Endothelial cell of umbilical vein (primary cell): ENCODE measurements at regions not wholly inside any gene's neighbourhood (a gene's known extent, or its start where the extent isn't known, plus 50 kb on each side); places are given as distances from the start of the nearest gene placed in this dataset.

ENCODE experiments used
- BruUV-seq: library from RNA; stranded (reverse); fragments of 400-500 nt; replicated peaks from 2 replicates; lab custom pipeline; 2021; lab: Mats Ljungman, UMichigan
- CTCF ChIA-PET: fragments of 300-600, 350-600 bp; sonication (Branson Sonifier 250); formaldehyde crosslinking; loops from one replicate; lab custom pipeline; 2021; ENCODE audit warnings: antibody characterized with exemption, inconsistent platforms; lab: Charles Lee
- POLR2A ChIA-PET: fragments of 300-600, 350-600 bp; sonication (Branson Sonifier 250); formaldehyde crosslinking; loops from one replicate; lab custom pipeline; 2021; ENCODE audit warnings: antibody characterized with exemption, inconsistent platforms; lab: Charles Lee
- DNase-seq: peaks from one replicate; pipeline ENCODE4 v3.0.0-alpha.2; 2011; ENCODE audit warnings: low read depth, low spot score
- FAIRE-seq: peaks from 2 replicates; lab custom pipeline; 2011; peaks lifted over from hg19 to GRCh38; lab: Jason Lieb, UNC
- H2AFZ ChIP-seq: 2 replicates; pipeline ENCODE4 v1.6.0; 2012; ENCODE audit warnings: low read depth, low read length, control low read depth, inconsistent platforms
- H3K27ac ChIP-seq: 2 replicates; pipeline ENCODE4 v1.5.1; 2011; ENCODE audit warnings: low read depth, mild to moderate bottlenecking, control low read depth, low read length, moderate library complexity; ENCODE audit not compliant: insufficient read depth
- H3K27me3 ChIP-seq, 2 experiments: 2 replicates each; pipeline versions ENCODE4 v1.6.0 to v1.6.1; 2011; ENCODE audit warnings: low read length in 2 of 2, mixed read lengths in 1 of 2; ENCODE audit not compliant: control insufficient read depth in 2 of 2, insufficient read depth in 2 of 2
- H3K36me3 ChIP-seq, 2 experiments: 2 replicates in 1 of 2; 3 replicates in 1 of 2; pipeline ENCODE4 v1.5.1; 2011; ENCODE audit warnings: low read length in 2 of 2, mild to moderate bottlenecking in 1 of 2, moderate library complexity in 1 of 2; ENCODE audit not compliant: control insufficient read depth in 2 of 2, insufficient read depth in 2 of 2; ENCODE audit errors: extremely low read depth in 1 of 2
- H3K4me1 ChIP-seq: 3 replicates; pipeline ENCODE4 v1.5.1; 2011; ENCODE audit warnings: mild to moderate bottlenecking, low read length; ENCODE audit not compliant: control insufficient read depth, insufficient read depth; ENCODE audit errors: extremely low read depth
- H3K4me2 ChIP-seq: 2 replicates; pipeline ENCODE4 v1.6.1; 2011; ENCODE audit warnings: low read length, control low read depth, mixed read lengths; ENCODE audit not compliant: insufficient read depth
- H3K4me3 ChIP-seq, 3 experiments: fragments of 200-600 bp in 1 of 3; sonication (generic), shearing (Covaris generic) in 1 of 3; replicated peaks in 1 of 3; 2 replicates each; pipeline ENCODE4 v1.5.1; 2011 to 2016; ENCODE audit warnings: control low read depth in 3 of 3, low read length in 3 of 3, mild to moderate bottlenecking in 2 of 3, inconsistent platforms in 1 of 3, low read depth in 1 of 3, moderate library complexity in 1 of 3; ENCODE audit not compliant: insufficient read depth in 1 of 3
- H3K79me2 ChIP-seq: 2 replicates; pipeline ENCODE4 v1.6.0; 2012; ENCODE audit warnings: low read length, inconsistent platforms; ENCODE audit not compliant: control insufficient read depth, insufficient read depth
- H3K9ac ChIP-seq: replicated peaks from 2 replicates; pipeline ENCODE3; 2011; ENCODE audit warnings: low read length, control low read depth; ENCODE audit not compliant: insufficient read depth; ENCODE audit errors: extremely low read depth
- H3K9me1 ChIP-seq: replicated peaks from 3 replicates; pipeline ENCODE4 v1.6.0; 2011; ENCODE audit warnings: mild to moderate bottlenecking, low read length; ENCODE audit not compliant: control insufficient read depth, insufficient read depth; ENCODE audit errors: extremely low read depth
- H3K9me3 ChIP-seq: replicated peaks from 2 replicates; pipeline ENCODE4 v1.5.1; 2012; ENCODE audit warnings: low read length, inconsistent platforms; ENCODE audit not compliant: control insufficient read depth, insufficient read depth
- H4K20me1 ChIP-seq: replicated peaks from 2 replicates; pipeline ENCODE3; 2011; ENCODE audit warnings: mild to moderate bottlenecking, low read length; ENCODE audit not compliant: control insufficient read depth, insufficient read depth; ENCODE audit errors: extremely low read depth
- EZH2 ChIP-seq: IDR thresholded peaks from 2 replicates; pipeline ENCODE4 v1.6.1; 2012; ENCODE audit warnings: borderline replicate concordance, low read depth, mild to moderate bottlenecking, moderate library complexity, low read length, inconsistent platforms; ENCODE audit not compliant: severe bottlenecking
- FOS ChIP-seq: IDR thresholded peaks from 2 replicates; pipeline ENCODE4 v1.6.1; 2011; ENCODE audit warnings: mild to moderate bottlenecking, low read length, moderate library complexity, borderline replicate concordance; ENCODE audit not compliant: insufficient read depth
- GATA2 ChIP-seq: IDR thresholded peaks from 2 replicates; pipeline ENCODE4 v1.7.0; 2011; ENCODE audit warnings: low read depth, mild to moderate bottlenecking, moderate library complexity, mixed read lengths, low read length; ENCODE audit not compliant: insufficient read length, insufficient read depth
- JUN ChIP-seq: IDR thresholded peaks from 2 replicates; pipeline ENCODE4 v1.6.1; 2011; ENCODE audit warnings: borderline replicate concordance, low read depth; ENCODE audit not compliant: insufficient read length, insufficient read depth
- MYC ChIP-seq: IDR thresholded peaks from one replicate; pipeline ENCODE4 v1.6.1; 2011; ENCODE audit warnings: mild to moderate bottlenecking, low read depth, low read length
- POLR2A ChIP-seq: IDR thresholded peaks from 2 replicates; pipeline ENCODE4 v1.6.1; 2012; ENCODE audit warnings: low read depth, mild to moderate bottlenecking, control low read depth, low read length
- POLR2AphosphoS5 ChIP-seq: IDR thresholded peaks from 2 replicates; pipeline ENCODE4 v1.6.1; 2012; ENCODE audit warnings: low read depth, mild to moderate bottlenecking, control low read depth, low read length, moderate library complexity; ENCODE audit not compliant: insufficient read depth
- dilution Hi-C: fragments of 300-500 bp; cut with MboI; formaldehyde crosslinking; loops from one replicate; pipeline ENCODE4 v1.15.0; 2019; ENCODE audit warnings: low sequenced_read_pairs; ENCODE audit not compliant: extremely low pct_ligation_motif_present
- intact Hi-C: fragments of 100-400 bp; cut with micrococcal nuclease; formaldehyde crosslinking; loops from one replicate; pipeline ENCODE4 v1.10.0; 2022
- TF ChIP-seq, protein P1 (sequence below): IDR thresholded peaks from 2 replicates; pipeline ENCODE4 v1.6.1; 2011; ENCODE audit not compliant: insufficient read depth, insufficient read length
- TF ChIP-seq, protein P2 (sequence below), 2 donors: IDR thresholded peaks; 1 replicate in 1 of 2; 2 replicates in 1 of 2; pipeline ENCODE4 v1.5.1; 2011; ENCODE audit warnings: low read length in 2 of 2, mild to moderate bottlenecking in 2 of 2, moderate library complexity in 2 of 2, control low read depth in 1 of 2, inconsistent platforms in 1 of 2, low read depth in 1 of 2; ENCODE audit not compliant: insufficient read depth in 1 of 2; ENCODE audit errors: extremely low read depth in 1 of 2

DNA sequence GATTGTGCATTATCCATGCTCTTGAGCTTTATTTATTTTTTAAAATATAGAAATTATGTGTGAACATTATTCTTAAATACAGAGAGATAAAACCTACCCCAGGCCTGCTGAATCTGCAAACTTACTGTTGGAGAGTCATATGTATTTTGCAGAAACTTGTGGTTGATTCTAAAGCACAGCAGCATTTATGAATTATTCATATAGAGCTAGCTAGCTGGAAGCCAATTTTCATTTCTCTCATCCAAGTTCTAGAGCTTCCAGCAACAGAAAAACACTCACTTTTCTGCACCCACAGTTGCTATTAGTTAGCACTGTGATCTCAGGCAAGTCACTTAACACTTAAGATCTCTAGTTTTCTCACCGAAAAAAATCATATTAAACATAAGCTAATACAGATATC, 479.5 kb upstream of the FAM47C start:
- intact Hi-C loops, result no loop called here
- no peak overlapping the region for H3K9ac ChIP-seq
- no peak overlapping the region for H3K4me2 ChIP-seq
- no peak for DNase-seq
- no TSS peak for BruUV-seq
- H4K20me1 ChIP-seq, result no peaks in the 10 kb centered on the region
- TF ChIP-seq POLR2A (no peak), EZH2 (no peak), FOS (no peak), POLR2AphosphoS5 (no peak), JUN (no peak), GATA2 (no peak), MYC (no peak)
- TF ChIP-seq, protein P1, sequence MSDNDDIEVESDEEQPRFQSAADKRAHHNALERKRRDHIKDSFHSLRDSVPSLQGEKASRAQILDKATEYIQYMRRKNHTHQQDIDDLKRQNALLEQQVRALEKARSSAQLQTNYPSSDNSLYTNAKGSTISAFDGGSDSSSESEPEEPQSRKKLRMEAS, result no peak
- TF ChIP-seq, protein P2, sequence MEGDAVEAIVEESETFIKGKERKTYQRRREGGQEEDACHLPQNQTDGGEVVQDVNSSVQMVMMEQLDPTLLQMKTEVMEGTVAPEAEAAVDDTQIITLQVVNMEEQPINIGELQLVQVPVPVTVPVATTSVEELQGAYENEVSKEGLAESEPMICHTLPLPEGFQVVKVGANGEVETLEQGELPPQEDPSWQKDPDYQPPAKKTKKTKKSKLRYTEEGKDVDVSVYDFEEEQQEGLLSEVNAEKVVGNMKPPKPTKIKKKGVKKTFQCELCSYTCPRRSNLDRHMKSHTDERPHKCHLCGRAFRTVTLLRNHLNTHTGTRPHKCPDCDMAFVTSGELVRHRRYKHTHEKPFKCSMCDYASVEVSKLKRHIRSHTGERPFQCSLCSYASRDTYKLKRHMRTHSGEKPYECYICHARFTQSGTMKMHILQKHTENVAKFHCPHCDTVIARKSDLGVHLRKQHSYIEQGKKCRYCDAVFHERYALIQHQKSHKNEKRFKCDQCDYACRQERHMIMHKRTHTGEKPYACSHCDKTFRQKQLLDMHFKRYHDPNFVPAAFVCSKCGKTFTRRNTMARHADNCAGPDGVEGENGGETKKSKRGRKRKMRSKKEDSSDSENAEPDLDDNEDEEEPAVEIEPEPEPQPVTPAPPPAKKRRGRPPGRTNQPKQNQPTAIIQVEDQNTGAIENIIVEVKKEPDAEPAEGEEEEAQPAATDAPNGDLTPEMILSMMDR (IDR thresholded peaks at IDR 0.05; ENCODE audit: extremely low read depth in 1 of 2, insufficient read depth in 1 of 2, low read depth in 1 of 2, low read length in 2 of 2), result no peak
- no peaks in the 10 kb centered on the region for H3K27me3 ChIP-seq
- no peak overlapping the region for H3K4me3 ChIP-seq
- H3K79me2 ChIP-seq, result no peaks in the 10 kb centered on the region
- no peaks in the 10 kb centered on the region for H3K9me1 ChIP-seq
- dilution Hi-C loops, result no loop called here
- H3K9me3 ChIP-seq, result no peaks in the 10 kb centered on the region
- H3K4me1 ChIP-seq, result no peaks in the 10 kb centered on the region
- ChIA-PET CTCF (no interaction called here), POLR2A (no interaction called here)
- no peak overlapping the region for H3K27ac ChIP-seq
- no peak overlapping the region for H2AFZ ChIP-seq
- H3K36me3 ChIP-seq, result no peaks in the 10 kb centered on the region
- no peak for FAIRE-seq
